Middle frontal gyrus (tissue), 1 donor: ENCODE measurements at regions not wholly inside any gene's neighbourhood (a gene's known extent, or its start where the extent isn't known, plus 50 kb on each side); places are given as distances from the start of the nearest gene placed in this dataset.

Experiments
- DNase-seq: peaks from one replicate; pipeline ENCODE4 v3.0.0-alpha.2; 2015; ENCODE audit warnings: low spot score; ENCODE audit errors: extremely low spot score

DNA sequence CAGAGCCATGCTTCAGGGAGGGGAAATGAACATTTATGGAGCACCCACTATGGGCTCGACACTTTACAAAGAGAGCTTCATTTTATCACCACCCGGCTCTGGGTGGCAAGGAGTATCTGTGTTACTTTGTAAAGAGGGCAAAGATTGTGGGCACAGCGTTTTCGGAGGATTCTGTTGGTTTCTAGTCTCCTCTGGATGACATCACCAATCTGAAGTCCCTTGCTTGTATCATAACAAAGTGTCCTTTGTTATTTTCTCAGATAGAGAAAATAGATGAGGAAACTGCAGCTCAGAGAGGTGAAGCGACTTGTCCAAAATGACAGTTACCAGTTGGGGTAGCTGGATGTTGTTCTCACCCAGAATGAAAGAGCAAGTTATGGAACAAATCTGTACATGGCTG lies 162.8 kb downstream of the GLI2 start:
- DNase-seq, result no peak

DNA sequence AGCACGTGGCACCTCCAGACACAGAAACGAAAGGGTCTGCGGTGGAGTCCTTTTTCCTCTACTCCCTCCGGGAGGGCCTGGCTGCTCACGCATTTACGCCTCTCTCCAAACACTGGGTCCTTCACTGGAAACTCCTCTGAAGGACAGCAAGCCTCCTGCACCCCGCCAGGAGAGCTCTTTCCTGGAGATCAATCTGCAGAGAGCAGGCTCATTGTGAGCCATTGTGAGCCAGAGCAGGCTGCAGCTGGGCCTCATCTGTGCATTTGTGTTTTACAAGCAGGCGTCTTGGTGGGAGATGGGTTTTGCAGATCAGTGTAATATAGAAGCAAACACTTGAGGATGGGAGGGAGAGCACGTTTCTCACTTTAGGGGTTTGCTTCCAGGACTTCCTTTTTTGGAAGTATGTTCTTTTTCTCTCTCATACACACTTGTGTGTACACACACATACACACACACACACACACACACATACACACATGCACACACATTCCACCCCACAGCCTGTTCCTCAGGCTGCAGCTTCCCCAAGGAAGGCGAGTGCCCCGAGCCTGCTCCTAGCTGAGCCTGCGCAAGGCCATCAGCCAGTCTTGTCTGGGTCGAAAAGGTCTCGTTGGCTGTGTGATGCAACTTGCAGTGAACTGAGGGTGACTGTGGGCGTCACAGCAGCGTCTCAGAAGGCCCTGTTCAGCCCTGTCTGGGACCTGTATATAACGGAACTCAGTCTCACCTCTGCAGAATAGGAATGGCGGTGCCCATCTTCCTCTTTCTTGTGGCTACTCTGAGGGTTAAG lies 163.5 kb downstream of the GLI2 start:
- DNase-seq, result no peak

DNA sequence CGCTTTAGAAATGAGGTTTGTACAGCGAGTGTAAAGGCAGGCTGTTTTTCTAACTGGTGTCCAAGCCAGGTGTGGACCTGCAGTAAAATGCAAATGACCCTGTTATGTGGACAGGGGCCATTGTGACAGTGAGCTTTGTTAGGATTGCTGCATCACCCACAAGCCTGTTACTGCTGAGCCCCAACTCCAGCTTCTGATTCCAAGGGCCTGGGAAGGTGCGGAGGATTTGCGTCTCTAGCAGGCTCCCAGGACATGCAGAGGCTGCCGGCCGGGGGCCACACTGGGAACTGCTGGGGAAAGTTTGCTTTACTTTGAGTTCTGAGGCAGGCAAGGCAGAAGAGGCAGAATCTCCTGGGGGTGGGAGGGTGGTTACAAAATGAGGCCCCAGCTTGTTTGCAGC lies 164.1 kb downstream of the GLI2 start:
- DNase-seq, result no peak

DNA sequence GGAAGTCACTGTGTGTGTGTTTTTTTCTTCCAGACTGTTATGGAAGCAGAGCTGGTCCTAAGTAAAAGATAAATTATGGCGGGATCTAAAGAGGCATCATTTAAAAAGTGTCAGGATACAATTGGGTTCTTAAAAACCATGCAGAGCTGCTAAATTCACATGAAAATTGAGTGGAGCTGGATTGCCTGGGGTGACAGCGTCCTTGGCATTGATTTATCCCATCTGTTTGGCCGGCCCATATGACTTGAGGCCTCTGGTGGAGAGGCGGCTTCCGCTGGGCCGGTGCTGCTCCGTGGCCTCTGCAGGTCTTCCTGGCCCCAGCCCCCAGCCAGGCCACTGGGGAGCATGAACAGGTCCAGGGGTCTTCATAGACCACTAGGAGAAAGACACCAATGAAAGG lies 165.5 kb downstream of the GLI2 start:
- DNase-seq, result no peak

DNA sequence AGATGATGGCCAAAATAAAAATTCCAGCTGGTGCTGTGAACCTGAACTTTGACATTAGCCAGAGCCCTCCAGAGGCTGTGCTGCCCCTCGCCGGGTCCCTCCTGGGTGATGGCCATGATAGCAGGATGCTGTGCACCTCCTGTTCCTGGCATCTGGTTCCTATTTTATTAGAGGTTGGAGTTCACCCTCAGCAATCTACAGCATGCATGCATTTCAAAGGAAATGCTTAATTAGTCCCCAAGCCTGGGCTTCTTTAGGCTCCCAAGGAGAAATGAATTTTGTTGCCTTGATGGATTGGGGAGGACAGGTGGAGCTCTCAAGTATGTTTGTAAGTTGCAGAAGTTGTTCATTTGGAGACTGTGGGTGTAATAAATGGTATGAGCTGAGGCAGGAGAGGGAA lies 166.9 kb downstream of the GLI2 start:
- DNase-seq, result no peak

DNA sequence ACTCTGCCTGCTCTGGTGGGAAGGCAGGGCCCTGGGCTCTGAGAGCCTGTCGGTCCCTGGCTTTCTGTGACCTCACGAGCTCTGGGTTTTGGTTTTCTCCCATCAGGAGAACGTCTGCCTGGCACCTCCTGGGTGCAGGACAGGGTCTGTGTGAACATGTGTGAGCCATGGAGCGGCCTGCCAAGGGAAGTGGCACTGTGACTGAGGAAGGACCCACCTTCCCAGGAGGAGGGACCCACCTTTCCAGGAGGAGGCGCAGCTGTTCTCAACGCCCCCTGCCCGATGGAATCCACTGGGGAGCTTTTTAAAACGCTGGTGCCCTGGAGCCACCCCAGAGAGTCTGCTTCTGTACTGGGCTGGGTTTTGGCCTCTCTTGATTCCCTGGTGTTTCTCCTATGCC lies 168.7 kb downstream of the GLI2 start:
- no peak for DNase-seq

DNA sequence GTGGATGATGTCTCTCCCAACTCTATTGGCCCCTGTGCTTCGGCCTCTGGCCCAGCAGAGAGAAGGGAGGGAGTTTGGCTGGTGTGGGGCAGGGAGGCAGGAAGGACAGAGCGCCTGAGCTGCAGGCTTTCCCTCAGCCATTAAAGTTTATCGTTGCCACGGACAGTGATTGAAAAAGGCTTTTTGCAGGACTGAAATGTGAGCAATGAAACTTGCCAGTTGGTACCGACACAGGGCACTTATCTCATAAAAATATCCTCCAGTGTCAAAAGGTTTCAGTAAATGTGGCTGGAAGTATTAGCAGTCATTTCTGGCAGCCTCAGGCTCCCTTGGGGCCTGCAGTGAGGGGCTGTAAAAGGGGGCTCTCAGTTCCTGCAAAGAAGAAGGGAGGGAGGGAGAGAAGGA lies 169.2 kb downstream of the GLI2 start:
- no peak for DNase-seq

DNA sequence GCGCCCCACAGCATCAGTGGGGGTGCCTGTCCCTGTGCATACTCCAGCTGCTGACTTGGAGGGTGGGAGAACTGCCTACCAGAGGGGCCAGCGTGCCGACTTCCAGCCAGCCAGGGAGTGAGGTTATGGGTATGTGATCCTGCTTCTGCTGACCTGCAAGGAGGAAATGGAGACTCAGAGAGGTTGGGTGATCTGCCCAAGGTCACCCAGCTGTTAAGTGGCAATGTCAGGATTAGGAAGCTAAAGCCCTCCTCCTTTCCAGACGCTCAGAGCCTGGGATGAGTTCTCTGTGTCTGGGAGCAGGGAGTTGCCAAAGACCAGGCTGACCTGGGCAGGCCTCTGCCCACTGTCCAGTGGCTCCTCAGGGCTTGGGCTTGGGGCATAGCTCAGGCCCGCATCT lies 169.6 kb downstream of the GLI2 start:
- DNase-seq, result no peak

DNA sequence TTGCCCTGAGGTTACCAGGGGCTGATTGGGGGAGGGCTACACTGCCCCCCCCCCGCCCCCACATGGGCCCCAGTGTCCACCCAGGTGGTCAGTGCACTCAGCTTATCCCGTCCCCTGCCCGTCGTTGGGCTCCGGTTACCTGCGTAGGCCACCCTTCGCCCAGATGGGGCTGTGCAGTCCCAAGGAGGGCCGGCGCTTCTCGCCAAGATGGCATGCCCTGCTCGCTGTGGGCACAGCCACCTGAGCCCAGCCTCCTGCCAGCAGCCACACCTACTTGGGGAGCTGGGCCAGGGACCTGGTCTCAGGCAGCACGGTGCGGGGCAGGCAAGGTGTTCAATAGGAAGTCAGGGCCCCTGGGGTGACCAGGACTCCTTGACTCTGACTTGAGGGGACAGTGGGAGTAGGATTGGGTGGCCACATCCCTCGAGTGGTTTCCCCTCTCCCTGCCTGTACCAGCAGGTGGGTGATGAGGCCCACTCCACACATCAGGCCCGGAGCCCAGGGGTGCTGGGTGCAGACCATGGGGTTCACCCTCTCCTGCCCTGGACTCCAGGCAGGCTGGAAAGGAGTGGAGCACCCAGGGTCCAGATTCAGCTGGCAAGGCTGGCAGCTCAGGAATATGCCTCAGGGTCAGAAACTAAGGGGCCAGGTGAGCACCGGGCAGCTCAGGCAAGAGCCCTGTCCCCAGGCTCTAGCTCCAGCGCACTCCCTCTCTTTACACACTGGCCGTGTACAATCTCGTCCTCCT lies 170.3 kb downstream of the GLI2 start:
- no peak for DNase-seq

DNA sequence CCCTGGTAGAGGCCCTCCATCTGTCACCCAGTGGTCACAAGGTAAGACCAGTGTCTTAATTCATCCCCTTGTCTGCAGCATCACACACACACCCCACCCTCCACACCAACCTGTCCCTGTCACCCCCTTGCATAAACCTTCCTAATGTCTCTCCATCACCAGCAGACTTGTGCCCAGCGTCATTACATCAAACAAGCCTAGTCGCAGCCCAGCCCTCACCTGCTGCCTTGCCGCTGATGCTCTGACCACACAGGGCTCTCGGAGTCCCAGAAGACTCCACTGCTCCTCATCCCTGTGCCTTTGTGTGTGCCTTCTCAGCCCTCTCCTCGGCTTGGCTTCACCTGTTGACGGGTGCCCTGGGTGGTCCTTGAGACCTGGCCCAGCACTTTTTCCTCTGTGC lies 171.2 kb downstream of the GLI2 start:
- no peak for DNase-seq

DNA sequence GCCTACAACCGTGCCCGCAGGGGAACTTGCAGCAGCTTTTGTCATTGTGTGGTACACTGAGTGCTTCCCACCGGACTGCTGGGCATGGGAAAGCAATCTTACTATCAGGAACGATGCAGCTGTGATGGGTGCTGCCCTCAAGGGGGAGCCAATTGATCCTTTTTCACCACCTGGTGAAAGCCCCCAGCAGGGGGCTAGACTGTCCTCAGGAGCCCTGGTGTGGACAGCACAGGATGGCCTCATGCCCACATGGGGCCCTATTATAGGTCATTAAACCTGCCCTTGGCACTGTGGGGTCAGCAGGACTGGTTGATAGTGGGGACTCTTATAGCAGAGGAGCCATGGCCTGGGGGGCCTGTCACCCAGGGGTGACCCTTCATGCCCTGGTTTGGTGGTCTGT lies 172.2 kb downstream of the GLI2 start:
- DNase-seq, result no peak

DNA sequence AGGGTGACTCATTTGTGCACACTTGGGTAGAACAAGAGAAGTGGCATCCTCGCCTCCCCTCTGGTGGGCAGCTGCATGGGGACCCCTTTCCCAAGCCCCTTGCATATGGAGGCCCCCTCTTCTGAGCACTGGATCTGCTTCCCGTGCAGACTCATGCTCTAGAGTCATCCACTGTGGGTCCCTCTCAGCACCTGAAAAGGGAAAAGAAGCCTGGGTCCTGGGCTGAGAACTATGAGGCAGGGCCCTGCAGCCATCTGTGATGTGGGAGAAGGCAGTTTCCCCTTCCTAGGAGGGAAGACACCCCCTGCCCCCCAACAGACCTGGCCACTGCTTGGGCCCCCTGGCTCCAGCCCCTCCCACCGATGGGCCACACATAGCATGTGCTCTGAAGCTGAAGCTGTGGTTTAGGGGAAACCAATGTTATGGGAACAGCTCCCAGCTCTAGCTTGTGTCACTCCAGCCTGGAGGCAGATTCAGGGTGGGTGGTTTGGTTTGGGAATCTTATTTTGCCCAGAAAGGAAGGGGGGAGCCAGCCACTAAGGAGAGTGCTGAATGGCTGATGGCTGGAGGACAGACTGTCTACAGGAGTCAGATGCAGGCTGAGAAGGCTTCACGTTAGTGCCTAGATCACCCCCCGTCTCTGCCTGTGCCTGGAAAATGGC lies 172.8 kb downstream of the GLI2 start:
- DNase-seq, result no peak

DNA sequence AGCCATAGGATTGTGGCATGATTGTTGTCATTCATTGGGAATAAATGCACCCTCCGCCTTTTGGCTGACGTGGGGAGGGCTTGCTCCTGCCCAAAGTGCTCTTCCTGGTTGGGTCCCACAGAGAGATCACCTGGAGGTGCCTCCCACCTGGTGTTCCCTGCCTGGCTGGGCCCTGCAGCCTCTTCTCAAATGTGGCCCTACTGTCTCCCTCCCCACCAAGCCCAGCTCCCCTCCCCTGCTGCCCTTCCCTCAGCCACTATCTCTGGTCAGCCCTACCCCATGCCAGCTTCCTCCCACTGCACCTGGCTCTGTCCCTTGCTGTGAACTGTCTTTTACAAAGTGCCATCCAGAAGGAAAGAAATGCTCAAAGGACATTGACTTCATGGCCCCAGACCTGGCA lies 173.4 kb downstream of the GLI2 start:
- no peak for DNase-seq

DNA sequence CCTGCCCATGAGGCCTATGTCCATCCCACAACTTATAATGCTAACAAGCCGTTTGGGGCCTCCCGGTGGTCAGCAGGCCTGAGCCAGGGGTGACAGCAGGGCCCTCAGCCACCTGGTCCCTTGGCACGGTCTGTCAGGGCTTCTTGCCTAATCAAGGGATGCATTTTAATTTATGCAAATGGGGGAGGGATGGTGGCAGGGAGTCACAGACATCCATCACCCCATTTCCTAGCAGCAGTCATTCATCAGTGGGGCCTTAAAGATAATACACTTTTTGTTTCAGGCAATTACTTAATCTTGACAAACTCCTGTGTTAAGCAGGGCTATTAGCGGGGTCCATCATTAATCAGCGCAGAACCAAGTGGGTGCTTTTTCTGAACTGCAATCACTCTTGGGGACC lies 174.5 kb downstream of the GLI2 start:
- no peak for DNase-seq

DNA sequence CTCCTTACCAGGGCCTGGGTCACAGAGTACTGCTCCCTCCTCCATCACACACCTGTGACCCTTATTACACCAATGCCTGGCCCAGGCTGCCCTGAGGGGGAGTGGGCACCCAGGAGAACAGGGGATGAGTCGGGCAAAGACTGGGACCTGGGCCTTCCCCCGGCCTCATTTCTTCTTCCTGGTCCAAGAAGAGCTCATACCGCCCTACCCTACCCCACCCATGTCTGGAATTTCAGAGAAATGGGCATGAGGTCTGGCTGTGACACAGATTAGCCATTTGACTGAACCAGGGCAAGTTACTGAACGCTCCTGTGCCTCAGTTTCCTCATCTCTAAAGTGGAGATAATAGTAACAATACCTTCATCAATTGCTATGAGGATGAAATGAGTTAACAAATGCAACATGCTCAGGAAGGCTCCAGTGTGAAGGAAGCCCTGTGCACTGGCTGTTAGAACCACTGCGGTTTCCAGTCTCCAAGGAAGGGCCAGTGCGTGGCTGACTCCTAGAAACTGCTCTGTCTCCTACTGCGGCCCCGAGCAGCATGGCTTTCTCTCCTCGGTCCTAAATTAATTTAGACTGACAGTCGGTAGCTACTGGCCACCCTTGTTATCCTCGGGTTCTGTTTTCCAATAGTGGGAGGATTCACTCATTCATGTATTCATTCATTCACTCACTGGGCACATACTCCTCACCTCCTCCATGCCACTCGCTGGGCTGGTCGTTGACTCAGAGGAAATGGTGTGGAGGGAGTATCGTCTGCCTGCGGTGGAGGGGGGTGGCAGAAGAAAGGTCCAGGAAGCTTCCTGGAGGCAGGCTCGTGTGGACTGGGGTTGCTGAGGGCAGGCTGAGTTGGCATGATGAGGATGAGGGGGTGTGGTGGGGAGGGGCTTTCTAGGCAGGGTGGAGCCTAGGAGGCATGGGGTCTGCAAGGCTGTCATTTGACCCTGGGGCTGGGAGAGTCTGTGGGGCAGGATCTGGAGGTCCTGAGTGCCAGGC lies 175.6 kb downstream of the GLI2 start:
- no peak for DNase-seq

DNA sequence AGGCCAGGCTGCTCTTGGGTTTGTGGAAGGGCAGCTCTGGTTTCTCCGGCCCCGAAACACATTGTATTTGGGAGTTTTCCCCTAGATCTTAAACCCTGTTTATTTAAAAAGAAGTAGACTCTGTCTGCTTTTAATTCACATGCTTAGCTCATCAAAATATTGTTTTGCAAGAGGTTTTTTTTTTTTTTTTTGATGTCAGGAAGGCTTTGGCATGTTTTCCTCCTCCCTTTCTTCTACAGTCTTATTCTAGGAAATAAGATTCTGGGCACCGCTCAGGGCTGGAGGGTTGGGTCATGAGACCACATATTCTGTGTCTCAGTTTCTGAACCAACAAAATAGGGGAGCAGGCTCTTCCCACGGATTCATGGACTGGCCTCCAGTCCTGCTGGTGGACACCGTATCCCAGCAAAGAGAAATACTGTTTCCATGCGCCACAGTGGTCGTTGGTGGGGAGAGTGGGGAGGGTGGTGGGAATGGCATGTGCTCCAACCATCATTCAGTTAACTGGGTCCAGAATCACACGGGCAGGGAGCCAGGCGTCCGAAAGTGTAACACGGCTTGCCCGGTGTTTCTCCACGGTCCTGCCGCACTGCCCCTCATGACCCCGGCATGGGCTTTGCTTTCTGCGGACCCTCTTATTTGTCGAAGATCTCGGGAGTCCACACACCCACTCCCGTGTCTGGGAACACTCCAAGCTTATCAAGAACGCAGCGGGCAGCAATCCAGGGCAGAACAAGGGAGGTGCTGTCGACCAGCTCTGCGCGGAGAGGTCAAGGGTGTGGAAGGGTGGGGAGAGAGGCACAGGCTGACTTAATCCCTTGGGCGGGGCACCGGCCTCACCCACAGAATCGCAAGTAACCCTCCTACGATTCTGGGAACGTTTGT lies 176.7 kb downstream of the GLI2 start:
- no peak for DNase-seq

DNA sequence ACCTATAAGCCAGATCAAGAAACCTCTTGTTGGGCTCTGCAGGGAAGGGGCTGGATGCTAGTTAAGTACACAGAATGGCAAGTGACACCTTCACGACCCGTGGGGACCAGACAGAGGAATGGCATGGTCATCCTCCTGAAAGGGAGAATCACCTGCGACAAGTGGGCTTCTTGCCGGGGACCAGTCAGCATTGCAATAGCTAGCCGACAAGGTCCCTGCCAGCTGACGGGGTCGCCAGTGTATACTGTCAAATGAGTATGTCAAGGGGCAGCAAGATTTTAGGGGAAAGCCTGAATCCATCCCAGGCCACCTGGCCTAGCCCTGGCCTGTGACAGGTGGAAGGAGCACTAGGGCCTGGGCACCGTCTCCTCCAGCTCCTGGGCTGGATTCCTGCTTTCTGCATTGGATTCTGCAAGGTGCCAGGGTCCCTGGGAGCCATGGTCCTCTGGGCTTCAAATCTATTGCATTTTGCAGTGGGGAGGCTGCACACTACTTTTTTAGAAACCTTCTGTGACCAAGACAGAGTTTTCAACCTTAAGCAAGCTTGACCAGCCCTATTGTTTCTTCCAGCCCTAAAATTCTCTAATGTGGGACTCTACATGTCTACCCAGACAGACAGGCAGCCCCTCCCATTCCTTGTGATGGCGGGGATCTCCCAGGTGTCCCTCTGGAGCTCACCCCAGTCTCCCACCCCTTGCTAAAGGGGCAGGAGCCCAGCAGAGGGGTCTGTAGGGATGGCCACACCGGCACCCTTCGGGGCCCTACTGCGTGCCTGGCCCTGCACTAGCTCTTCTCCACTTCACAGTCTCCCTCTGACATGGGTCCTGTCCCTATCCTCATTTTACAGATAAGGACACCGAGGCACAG lies 178.5 kb downstream of the GLI2 start:
- DNase-seq, result no peak

DNA sequence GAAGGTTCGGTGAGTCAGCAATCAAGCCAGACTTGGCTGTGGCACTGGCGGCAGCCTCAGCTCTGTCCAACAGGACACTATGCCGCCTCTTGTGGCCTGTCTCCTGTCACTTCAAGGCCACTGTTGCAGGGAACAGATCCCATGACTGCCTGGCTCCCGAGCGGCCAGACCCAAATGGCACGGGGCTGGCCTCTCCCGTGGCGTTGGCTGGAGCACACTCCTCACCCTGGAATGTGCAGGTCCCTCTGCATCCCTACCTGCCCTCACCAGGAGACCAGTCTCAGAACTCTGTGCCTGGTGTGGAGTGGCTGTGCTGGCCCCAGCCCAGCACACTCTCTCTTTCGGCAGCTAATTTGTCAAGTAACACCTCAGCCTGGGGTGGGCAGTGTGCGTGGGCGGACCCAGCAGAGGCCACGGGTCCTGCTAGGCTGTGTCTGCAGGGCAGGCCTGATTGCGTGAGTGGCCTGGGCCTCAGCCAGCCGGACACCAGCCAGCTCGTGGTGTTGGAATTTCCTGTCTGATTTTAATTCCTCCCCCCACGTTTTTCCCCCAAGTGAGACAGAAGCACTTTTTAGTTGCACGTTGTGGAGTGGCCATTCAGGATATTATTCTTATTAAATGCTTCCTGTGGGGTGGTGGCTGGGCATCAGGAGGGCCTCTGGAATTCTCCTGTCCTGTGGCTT lies 179.3 kb downstream of the GLI2 start:
- DNase-seq, result no peak

DNA sequence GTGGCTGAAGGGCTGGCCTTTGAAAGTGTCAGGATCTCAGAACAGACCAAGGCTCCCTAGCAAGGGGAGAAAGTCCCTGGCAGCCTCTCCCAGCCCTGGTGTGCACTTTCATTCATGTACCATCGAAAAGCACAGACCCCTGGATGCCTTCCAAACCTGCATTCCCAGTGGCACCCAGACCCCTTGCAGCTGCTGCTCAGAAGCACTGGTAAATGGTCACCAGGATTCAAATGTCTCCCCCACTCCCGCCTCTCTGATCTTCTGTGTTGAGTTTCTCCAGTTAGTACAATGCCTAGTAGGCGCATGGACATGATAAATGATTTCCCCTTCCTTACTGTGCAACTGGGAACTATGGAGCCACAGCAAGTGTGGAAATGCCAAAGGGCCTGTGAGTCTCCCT lies 180.0 kb downstream of the GLI2 start:
- no peak for DNase-seq
